Smooth muscle cell (in vitro differentiated cells): ENCODE measurements at regions not wholly inside any gene's neighbourhood (a gene's known extent, or its start where the extent isn't known, plus 50 kb on each side); places are given as distances from the start of the nearest gene placed in this dataset.

Experiments
- DNase-seq: peaks from one replicate; lab custom pipeline; 2025; ENCODE audit not compliant: unreplicated experiment; lab: John Stamatoyannopoulos, UW
- H2AFZ ChIP-seq: fragments of 200-600 bp; sonication (generic); 2 replicates; pipeline ENCODE4 v1.6.0; 2016; ENCODE audit warnings: antibody characterized with exemption, low read depth, mild to moderate bottlenecking
- H3F3A ChIP-seq: fragments of 200-600 bp; sonication (generic); 2 replicates; pipeline ENCODE4 v1.6.0; 2017; ENCODE audit warnings: antibody characterized with exemption, low read depth
- H3K27ac ChIP-seq: fragments of 200-600 bp; sonication (generic); 2 replicates; pipeline ENCODE4 v1.5.1; 2016; ENCODE audit warnings: low read depth, mild to moderate bottlenecking
- H3K27me3 ChIP-seq: fragments of 200-600 bp; sonication (generic); 2 replicates; pipeline ENCODE4 v1.6.1; 2016; ENCODE audit warnings: low read depth, mild to moderate bottlenecking
- H3K36me3 ChIP-seq: fragments of 200-600 bp; sonication (generic); 2 replicates; pipeline ENCODE4 v1.5.1; 2016; ENCODE audit warnings: low read depth
- H3K4me1 ChIP-seq: fragments of 200-600 bp; sonication (generic); 2 replicates; pipeline ENCODE4 v1.5.1; 2016; ENCODE audit warnings: low read depth
- H3K4me2 ChIP-seq: fragments of 200-600 bp; sonication (generic); 2 replicates; pipeline ENCODE4 v1.6.0; 2016; ENCODE audit warnings: mild to moderate bottlenecking
- H3K4me3 ChIP-seq: fragments of 200-600 bp; sonication (generic); 2 replicates; pipeline ENCODE4 v1.5.1; 2016; ENCODE audit warnings: mild to moderate bottlenecking
- H3K79me2 ChIP-seq: fragments of 200-600 bp; sonication (generic); 2 replicates; pipeline ENCODE4 v1.6.0; 2016; ENCODE audit warnings: low read depth, mild to moderate bottlenecking
- H3K9ac ChIP-seq: fragments of 200-600 bp; sonication (generic); 2 replicates; pipeline ENCODE4 v1.6.0; 2016; ENCODE audit warnings: low read depth
- H3K9me3 ChIP-seq: fragments of 200-600 bp; sonication (generic); replicated peaks from 2 replicates; pipeline ENCODE4 v1.5.1; 2016; ENCODE audit warnings: low read depth
- H4K20me1 ChIP-seq: fragments of 200-600 bp; sonication (generic); 2 replicates; pipeline ENCODE4 v1.6.0; 2016; ENCODE audit warnings: low read depth
- CTCF ChIP-seq: fragments of 200-600 bp; sonication (generic); IDR thresholded peaks from 2 replicates; pipeline ENCODE4 v1.5.1; 2017; ENCODE audit warnings: borderline replicate concordance, mild to moderate bottlenecking, antibody characterized with exemption; ENCODE audit not compliant: insufficient read depth, poor library complexity, severe bottlenecking
- WGBS: methylation state at CpG from one replicate; pipeline ENCODE4 v1.1.7; 2016; ENCODE audit warnings: low lambda C conversion rate; 5-methylcytosine and 5-hydroxymethylcytosine counted together

- no peaks in the 10 kb centered on the region for H3K36me3 ChIP-seq
- H3K27ac ChIP-seq = no peak overlapping the region
- H3K9me3 ChIP-seq = no peaks in the 10 kb centered on the region
- H2AFZ ChIP-seq = no peak overlapping the region
- TF ChIP-seq CTCF = no peak
- WGBS = 72% methylated on average over 1 of the region's 1 CpG
- no peak overlapping the region for H3K4me2 ChIP-seq
- peaks cover 2% of the 10 kb centered on the region for H3K4me1 ChIP-seq
- H4K20me1 ChIP-seq = no peaks in the 10 kb centered on the region
- no peaks in the 10 kb centered on the region for H3K79me2 ChIP-seq
- no peak overlapping the region for H3K9ac ChIP-seq
- H3K27me3 ChIP-seq = peaks cover 7% of the 10 kb centered on the region
- H3F3A ChIP-seq = no peaks in the 10 kb centered on the region
- H3K4me3 ChIP-seq = no peak overlapping the region
- no peak for DNase-seq
Observed at GRCh38 chr5:12316812-12317211, 412.6 kb upstream of the CTNND2 start.

GRCh38 chr5:12315461-12315860 lies 411.2 kb upstream of the CTNND2 start:
- no peak overlapping the region for H3K27ac ChIP-seq

GRCh38 chr5:12313602-12314001 lies 409.4 kb upstream of the CTNND2 start:
- DNase-seq = no peak
- Histone ChIP-seq H3F3A (no peaks in the 10 kb centered on the region), H3K4me3 (no peak overlapping the region), H3K9ac (no peak overlapping the region), H3K36me3 (no peaks in the 10 kb centered on the region), H2AFZ (no peak overlapping the region), H3K9me3 (no peaks in the 10 kb centered on the region), H3K4me2 (no peak overlapping the region), H3K4me1 (no peaks in the 10 kb centered on the region), H3K27me3 (peaks cover 7% of the 10 kb centered on the region), H3K27ac (no peak overlapping the region), H3K79me2 (no peaks in the 10 kb centered on the region), H4K20me1 (no peaks in the 10 kb centered on the region)
- no peak for TF ChIP-seq CTCF
- WGBS = 88% methylated on average over 2 of the region's 2 CpGs

More at GRCh38 chr5:12315461-12315860, 411.2 kb upstream of the CTNND2 start:
- Histone ChIP-seq H3K36me3 (no peaks in the 10 kb centered on the region), H3K4me3 (no peak overlapping the region), H2AFZ (no peak overlapping the region), H3F3A (no peaks in the 10 kb centered on the region), H3K27me3 (peaks cover 7% of the 10 kb centered on the region), H4K20me1 (no peaks in the 10 kb centered on the region), H3K79me2 (no peaks in the 10 kb centered on the region), H3K4me1 (no peaks in the 10 kb centered on the region), H3K9me3 (no peaks in the 10 kb centered on the region), H3K4me2 (no peak overlapping the region), H3K9ac (no peak overlapping the region)
- no peak for DNase-seq
- TF ChIP-seq CTCF = no peak
- 84% methylated on average over 1 of the region's 1 CpG for WGBS

- H3K4me1 ChIP-seq = no peaks in the 10 kb centered on the region
- H2AFZ ChIP-seq = no peak overlapping the region
- H3K27me3 ChIP-seq = peaks cover 7% of the 10 kb centered on the region
- no peak overlapping the region for H3K4me2 ChIP-seq
- H3F3A ChIP-seq = no peaks in the 10 kb centered on the region
- no peaks in the 10 kb centered on the region for H3K9me3 ChIP-seq
- H3K36me3 ChIP-seq = no peaks in the 10 kb centered on the region
- WGBS = 86% methylated on average over 5 of the region's 5 CpGs
- no peak overlapping the region for H3K4me3 ChIP-seq
- DNase-seq = no peak
- H3K27ac ChIP-seq = no peak overlapping the region
- no peak overlapping the region for H3K9ac ChIP-seq
- no peaks in the 10 kb centered on the region for H4K20me1 ChIP-seq
- H3K79me2 ChIP-seq = no peaks in the 10 kb centered on the region
- no peak for TF ChIP-seq CTCF
Observed at GRCh38 chr5:12312343-12312742, 408.1 kb upstream of the CTNND2 start.
